PC-9 (cell line): ENCODE measurements at regions not wholly inside any gene's neighbourhood (a gene's known extent, or its start where the extent isn't known, plus 50 kb on each side); places are given as distances from the start of the nearest gene placed in this dataset.

Experiments used
- BruUV-seq: library from RNA; stranded (reverse); fragments of 400-500 nt; replicated peaks from 2 replicates; lab custom pipeline; 2021; lab: Mats Ljungman, UMichigan
- CTCF ChIA-PET: fragments of 300-600 bp; sonication (Branson Sonifier 250); formaldehyde crosslinking; loops from one replicate; lab custom pipeline; 2022; ENCODE audit warnings: antibody characterized with exemption; lab: Charles Lee
- POLR2A ChIA-PET: fragments of 300-600 bp; sonication (Branson Sonifier 250); formaldehyde crosslinking; loops from one replicate; lab custom pipeline; 2022; ENCODE audit warnings: antibody characterized with exemption; ENCODE audit not compliant: unreplicated experiment; lab: Charles Lee
- DNase-seq, 2 experiments: peaks; one replicate each; pipeline versions ENCODE4 v3.0.0 to v3.0.0-alpha.2; 2015 to 2022; ENCODE audit warnings: mixed read lengths in 1 of 2
- H2AFZ ChIP-seq: fragments of 200-600 bp; sonication (generic); 2 replicates; pipeline ENCODE4 v1.8.1; 2017; ENCODE audit warnings: antibody characterized with exemption
- H3F3A ChIP-seq: fragments of 200-600 bp; sonication (generic); 2 replicates; pipeline ENCODE4 v1.8.1; 2017; ENCODE audit warnings: antibody characterized with exemption, mild to moderate bottlenecking, low read depth; ENCODE audit not compliant: insufficient read depth
- H3K27ac ChIP-seq: fragments of 200-600 bp; sonication (generic); 2 replicates; pipeline ENCODE4 v1.6.1; 2016; ENCODE audit warnings: mixed run types
- H3K27me3 ChIP-seq: fragments of 200-600 bp; sonication (generic); 2 replicates; pipeline ENCODE4 v1.6.1; 2016; ENCODE audit warnings: low read depth, mixed run types; ENCODE audit not compliant: insufficient read depth
- H3K36me3 ChIP-seq: fragments of 200-600 bp; sonication (generic); 2 replicates; pipeline ENCODE4 v1.6.1; 2016; ENCODE audit warnings: low read depth, mixed run types
- H3K4me1 ChIP-seq: fragments of 200-600 bp; sonication (generic); replicated peaks from 2 replicates; pipeline ENCODE4 v1.6.1; 2016; ENCODE audit warnings: mixed run types; ENCODE audit not compliant: insufficient read depth
- H3K4me2 ChIP-seq: fragments of 200-600 bp; sonication (generic); 2 replicates; pipeline ENCODE4 v1.6.1; 2017; ENCODE audit warnings: mixed run types
- H3K4me3 ChIP-seq: fragments of 200-600 bp; sonication (generic); 2 replicates; pipeline ENCODE4 v1.6.1; 2016; ENCODE audit warnings: mixed run types
- H3K79me2 ChIP-seq: fragments of 200-600 bp; sonication (generic); 2 replicates; pipeline ENCODE4 v1.6.1; 2017; ENCODE audit warnings: low read depth, mixed run types
- H3K9me2 ChIP-seq: fragments of 200-600 bp; sonication (generic); 2 replicates; pipeline ENCODE4 v1.8.1; 2017; ENCODE audit warnings: mild to moderate bottlenecking; ENCODE audit not compliant: insufficient read depth
- H3K9me3 ChIP-seq: fragments of 200-600 bp; sonication (generic); 2 replicates; pipeline ENCODE4 v1.8.1; 2016; ENCODE audit warnings: low read depth; ENCODE audit not compliant: insufficient read depth
- H4K20me1 ChIP-seq: fragments of 200-600 bp; sonication (generic); 2 replicates; pipeline ENCODE4 v1.8.1; 2017; ENCODE audit not compliant: insufficient read depth
- CTCF ChIP-seq: fragments of 200-600 bp; sonication (generic); conservative IDR thresholded peaks from 2 replicates; pipeline ENCODE4 v1.6.1; 2017; ENCODE audit warnings: mixed run types, antibody characterized with exemption, mild to moderate bottlenecking, moderate library complexity
- EZH2 ChIP-seq: fragments of 200-600 bp; sonication (generic); IDR thresholded peaks from 2 replicates; pipeline ENCODE4 v1.8.0; 2017; ENCODE audit warnings: antibody characterized with exemption, low read depth
- intact Hi-C: fragments of 100-400 bp; cut with micrococcal nuclease; formaldehyde crosslinking; loops from one replicate; pipeline ENCODE4 v1.10.0; 2022; ENCODE audit not compliant: unreplicated experiment

GRCh38 chrX:45622538-45622937, 421.9 kb upstream of the DIPK2B start:
- Histone ChIP-seq H3K27ac (no peak overlapping the region), H3K4me2 (no peak overlapping the region), H3K79me2 (no peaks in the 10 kb centered on the region), H4K20me1 (no peaks in the 10 kb centered on the region), H2AFZ (no peak overlapping the region), H3F3A (no peaks in the 10 kb centered on the region), H3K9me2 (no peaks in the 10 kb centered on the region), H3K27me3 (no peaks in the 10 kb centered on the region), H3K4me3 (no peak overlapping the region), H3K36me3 (no peaks in the 10 kb centered on the region), H3K4me1 (no peaks in the 10 kb centered on the region), H3K9me3 (no peaks in the 10 kb centered on the region)
- BruUV-seq: no TSS peak
- intact Hi-C loops: no loop called here
- no peak for DNase-seq
- POLR2A ChIA-PET: no interaction called here
- TF ChIP-seq CTCF: no peak
- no peak for TF ChIP-seq EZH2
- CTCF ChIA-PET: no interaction called here

GRCh38 chrX:45622042-45622423, 421.4 kb upstream of the DIPK2B start:
- TF ChIP-seq CTCF: no peak
- TF ChIP-seq EZH2: no peak
- Histone ChIP-seq H4K20me1 (no peaks in the 10 kb centered on the region), H3K4me1 (no peaks in the 10 kb centered on the region), H3K4me3 (no peak overlapping the region), H3K27ac (no peak overlapping the region), H2AFZ (no peak overlapping the region), H3K79me2 (no peaks in the 10 kb centered on the region), H3K9me3 (no peaks in the 10 kb centered on the region), H3K36me3 (no peaks in the 10 kb centered on the region), H3F3A (no peaks in the 10 kb centered on the region), H3K9me2 (no peaks in the 10 kb centered on the region), H3K27me3 (no peaks in the 10 kb centered on the region), H3K4me2 (no peak overlapping the region)
- intact Hi-C loops: no loop called here
- no TSS peak for BruUV-seq
- POLR2A ChIA-PET: no interaction called here
- CTCF ChIA-PET: no interaction called here
- no peak for DNase-seq

GRCh38 chrX:45621376-45622041, 420.8 kb upstream of the DIPK2B start:
- POLR2A ChIA-PET: no interaction called here
- BruUV-seq: no TSS peak
- H3K4me2 ChIP-seq: no peak overlapping the region

More at GRCh38 chrX:45621376-45622041, 420.8 kb upstream of the DIPK2B start:
- no peak for DNase-seq
- Histone ChIP-seq H3K36me3 (no peaks in the 10 kb centered on the region), H3K4me1 (no peaks in the 10 kb centered on the region), H3K9me3 (no peaks in the 10 kb centered on the region), H4K20me1 (no peaks in the 10 kb centered on the region), H3K27ac (no peak overlapping the region), H3K79me2 (no peaks in the 10 kb centered on the region), H2AFZ (no peak overlapping the region), H3K9me2 (no peaks in the 10 kb centered on the region), H3K4me3 (no peak overlapping the region), H3K27me3 (no peaks in the 10 kb centered on the region), H3F3A (no peaks in the 10 kb centered on the region)
- CTCF ChIA-PET: interaction anchor here (0.9 kb wide), 1 partner anchor 231 kb away, joined by 3 read pairs; no protein-coding TSS in a partner anchor
- TF ChIP-seq CTCF (no peak), EZH2 (no peak)
- intact Hi-C loops: no loop called here
